MCF 10A (cell line): ENCODE measurements at regions not wholly inside any gene's neighbourhood (a gene's known extent, or its start where the extent isn't known, plus 50 kb on each side); places are given as distances from the start of the nearest gene placed in this dataset.

Experiments used
- BruUV-seq: library from RNA; stranded (reverse); fragments of 400-500 nt; replicated peaks from 2 replicates; lab custom pipeline; 2021; lab: Mats Ljungman, UMichigan
- CTCF ChIA-PET: fragments of 300-600 bp; sonication (Branson Sonifier 250); formaldehyde crosslinking; extraction: SDS; loops from one replicate; lab custom pipeline; 2021; ENCODE audit warnings: antibody characterized with exemption, inconsistent platforms; lab: Yijun Ruan, JAX
- POLR2A ChIA-PET: fragments of 300-600, 350-650 bp; sonication (Branson Sonifier 250); formaldehyde crosslinking; extraction: SDS; loops from one replicate; lab custom pipeline; 2020; ENCODE audit warnings: antibody characterized with exemption, inconsistent platforms; lab: Yijun Ruan, JAX
- DNase-seq: peaks from one replicate; pipeline ENCODE4 v3.0.0-alpha.2; 2018; ENCODE audit not compliant: unreplicated experiment
- H3K27ac Mint-ChIP-seq: one replicate; pipeline ENCODE4 v1.8.0; 2022; ENCODE audit warnings: mild to moderate bottlenecking, low read depth, mixed read lengths; ENCODE audit not compliant: unreplicated experiment
- H3K27me3 Mint-ChIP-seq: one replicate; pipeline ENCODE4 v1.8.0; 2022; ENCODE audit warnings: mixed read lengths; ENCODE audit not compliant: insufficient read depth, unreplicated experiment
- H3K36me3 Mint-ChIP-seq: one replicate; pipeline ENCODE4 v1.8.0; 2022; ENCODE audit warnings: mild to moderate bottlenecking, moderate library complexity, mixed read lengths; ENCODE audit not compliant: insufficient read depth, unreplicated experiment
- H3K4me1 Mint-ChIP-seq: one replicate; pipeline ENCODE4 v1.8.0; 2022; ENCODE audit warnings: mixed read lengths; ENCODE audit not compliant: insufficient read depth, unreplicated experiment
- H3K4me3 Mint-ChIP-seq: one replicate; pipeline ENCODE4 v1.8.0; 2022; ENCODE audit warnings: mild to moderate bottlenecking, moderate library complexity, mixed read lengths; ENCODE audit not compliant: unreplicated experiment
- H3K9me3 Mint-ChIP-seq: one replicate; pipeline ENCODE4 v1.8.0; 2022; ENCODE audit warnings: mixed read lengths; ENCODE audit not compliant: unreplicated experiment
- intact Hi-C: fragments of 100-400 bp; cut with micrococcal nuclease; formaldehyde crosslinking; loops from 2 replicates; pipeline ENCODE4 v1.14.1; 2022
- TF ChIP-seq, protein P1 (sequence below): fragments of 200-600 bp; IDR thresholded peaks from one replicate; pipeline ENCODE4 v1.8.0; 2022; ENCODE audit warnings: antibody characterized with exemption, mild to moderate bottlenecking; ENCODE audit not compliant: unreplicated experiment

DNA sequence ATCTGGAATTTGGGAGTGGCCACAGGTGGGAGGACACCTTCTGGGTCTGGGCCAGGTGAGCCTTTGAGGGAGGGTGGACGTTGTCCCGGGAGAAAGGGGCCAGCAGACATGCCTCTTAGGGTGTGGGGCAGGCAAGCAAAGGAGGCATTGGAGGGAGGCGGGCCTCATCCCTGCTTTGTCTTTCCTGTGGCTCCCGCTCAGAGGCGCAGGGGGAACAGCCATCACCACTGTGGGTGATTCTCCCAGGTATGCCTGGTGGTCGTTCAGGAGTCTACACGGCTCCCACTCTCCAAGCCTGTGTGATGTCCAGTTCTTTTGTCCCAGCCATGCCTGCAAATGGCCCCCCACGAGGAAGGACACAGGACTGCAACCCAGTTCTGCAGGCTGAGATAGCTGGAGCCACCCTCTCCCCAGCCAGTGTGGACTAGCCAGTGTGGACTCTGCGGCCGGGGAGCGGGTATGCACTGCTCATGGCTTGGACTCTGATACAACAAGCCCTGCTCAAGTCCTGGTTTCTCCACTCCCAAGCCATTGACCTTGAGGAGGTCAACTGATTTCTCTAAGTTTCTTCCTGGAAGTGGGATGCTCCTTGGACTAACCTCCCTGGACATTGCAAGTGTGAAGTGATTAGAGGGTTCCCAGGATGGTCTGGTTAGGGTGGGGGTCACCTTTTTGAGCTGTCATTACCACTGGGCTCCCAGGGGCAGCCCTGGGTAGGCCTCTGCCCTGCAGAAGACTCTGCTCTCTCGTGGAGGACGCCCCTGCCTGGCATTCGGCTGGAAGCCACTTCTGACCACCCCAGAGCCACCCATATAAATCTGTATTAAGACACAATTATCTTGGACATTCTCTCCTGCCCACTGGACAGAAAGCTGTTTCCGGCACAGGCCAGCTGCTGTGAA lies 1151.2 kb downstream of the BRD1 start:
- POLR2A ChIA-PET = no interaction called here
- Mint-ChIP-seq H3K4me1 (no peaks in the 10 kb centered on the region), H3K4me3 (no peak overlapping the region), H3K27ac (no peak overlapping the region), H3K27me3 (no peaks in the 10 kb centered on the region), H3K9me3 (peaks cover 8% of the 10 kb centered on the region), H3K36me3 (no peaks in the 10 kb centered on the region)
- no peak for DNase-seq
- intact Hi-C loops = no loop called here
- BruUV-seq = no TSS peak
- TF ChIP-seq, protein P1, sequence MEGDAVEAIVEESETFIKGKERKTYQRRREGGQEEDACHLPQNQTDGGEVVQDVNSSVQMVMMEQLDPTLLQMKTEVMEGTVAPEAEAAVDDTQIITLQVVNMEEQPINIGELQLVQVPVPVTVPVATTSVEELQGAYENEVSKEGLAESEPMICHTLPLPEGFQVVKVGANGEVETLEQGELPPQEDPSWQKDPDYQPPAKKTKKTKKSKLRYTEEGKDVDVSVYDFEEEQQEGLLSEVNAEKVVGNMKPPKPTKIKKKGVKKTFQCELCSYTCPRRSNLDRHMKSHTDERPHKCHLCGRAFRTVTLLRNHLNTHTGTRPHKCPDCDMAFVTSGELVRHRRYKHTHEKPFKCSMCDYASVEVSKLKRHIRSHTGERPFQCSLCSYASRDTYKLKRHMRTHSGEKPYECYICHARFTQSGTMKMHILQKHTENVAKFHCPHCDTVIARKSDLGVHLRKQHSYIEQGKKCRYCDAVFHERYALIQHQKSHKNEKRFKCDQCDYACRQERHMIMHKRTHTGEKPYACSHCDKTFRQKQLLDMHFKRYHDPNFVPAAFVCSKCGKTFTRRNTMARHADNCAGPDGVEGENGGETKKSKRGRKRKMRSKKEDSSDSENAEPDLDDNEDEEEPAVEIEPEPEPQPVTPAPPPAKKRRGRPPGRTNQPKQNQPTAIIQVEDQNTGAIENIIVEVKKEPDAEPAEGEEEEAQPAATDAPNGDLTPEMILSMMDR = no peak
- CTCF ChIA-PET = no interaction called here

- Mint-ChIP-seq H3K27me3 (no peaks in the 10 kb centered on the region), H3K4me3 (no peak overlapping the region), H3K36me3 (no peaks in the 10 kb centered on the region), H3K27ac (no peak overlapping the region), H3K4me1 (no peaks in the 10 kb centered on the region), H3K9me3 (peaks cover 11% of the 10 kb centered on the region)
- intact Hi-C loops = no loop called here
- TF ChIP-seq, protein P1 = no peak
- DNase-seq = no peak
- ChIA-PET CTCF (no interaction called here), POLR2A (no interaction called here)
- BruUV-seq = no TSS peak
These were observed 1151.9 kb downstream of the BRD1 start for GRCh38 chr22:48675830-48676145.

DNA sequence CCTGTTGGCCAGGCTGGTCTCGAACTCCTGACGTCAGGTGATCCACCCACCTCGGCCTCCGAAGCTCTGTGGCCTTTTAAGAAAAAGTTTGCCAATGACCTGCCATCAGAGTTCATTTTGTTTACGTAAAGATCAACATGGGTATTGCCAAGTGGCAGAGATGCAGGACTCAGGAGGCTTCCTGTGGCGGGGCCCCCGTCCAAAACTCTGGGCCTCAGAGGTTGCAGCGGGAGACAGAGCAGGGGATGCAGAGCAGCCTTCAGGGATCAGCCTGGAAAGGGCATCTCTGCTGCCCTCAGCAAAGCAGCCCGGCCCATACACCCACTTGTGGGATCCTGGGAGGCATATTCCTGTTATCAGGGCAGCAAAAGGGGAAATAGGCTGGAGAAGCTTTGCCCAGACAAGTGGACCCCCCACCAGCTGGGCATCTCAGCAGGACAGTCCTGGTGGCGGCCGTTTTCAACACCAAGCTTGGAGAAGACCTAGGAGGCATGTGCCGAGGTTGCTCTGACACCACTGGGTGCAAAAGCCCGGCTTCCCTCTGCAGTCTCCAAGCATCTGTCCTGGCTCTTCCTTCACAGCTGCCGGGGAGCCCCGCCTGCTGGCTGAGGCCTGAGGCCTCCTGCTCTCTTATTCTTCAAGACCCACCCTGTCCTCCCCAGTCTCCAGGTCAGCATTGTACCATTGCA lies 1152.4 kb downstream of the BRD1 start:
- TF ChIP-seq, protein P1 = no peak
- POLR2A ChIA-PET = no interaction called here
- BruUV-seq = no TSS peak
- Mint-ChIP-seq H3K36me3 (no peaks in the 10 kb centered on the region), H3K27ac (no peak overlapping the region), H3K4me3 (no peak overlapping the region), H3K9me3 (peaks cover 15% of the 10 kb centered on the region), H3K27me3 (no peaks in the 10 kb centered on the region), H3K4me1 (no peaks in the 10 kb centered on the region)
- intact Hi-C loops = no loop called here
- CTCF ChIA-PET = no interaction called here
- no peak for DNase-seq

- no peak overlapping the region for H3K4me3 Mint-ChIP-seq
- BruUV-seq = no TSS peak
- no peaks in the 10 kb centered on the region for H3K36me3 Mint-ChIP-seq
- POLR2A ChIA-PET = no interaction called here
- TF ChIP-seq, protein P1 = no peak
- intact Hi-C loops = no loop called here
- CTCF ChIA-PET = no interaction called here
- H3K4me1 Mint-ChIP-seq = no peaks in the 10 kb centered on the region
- no peak overlapping the region for H3K27ac Mint-ChIP-seq
- H3K9me3 Mint-ChIP-seq = peaks cover 15% of the 10 kb centered on the region
- H3K27me3 Mint-ChIP-seq = no peaks in the 10 kb centered on the region
- no peak for DNase-seq
These were observed 1153.7 kb downstream of the BRD1 start for GRCh38 chr22:48673806-48674500.
